ENCODE measurements at regions not wholly inside any gene's neighbourhood (a gene's known extent, or its start where the extent isn't known, plus 50 kb on each side); places are given as distances from the start of the nearest gene placed in this dataset.

DNA sequence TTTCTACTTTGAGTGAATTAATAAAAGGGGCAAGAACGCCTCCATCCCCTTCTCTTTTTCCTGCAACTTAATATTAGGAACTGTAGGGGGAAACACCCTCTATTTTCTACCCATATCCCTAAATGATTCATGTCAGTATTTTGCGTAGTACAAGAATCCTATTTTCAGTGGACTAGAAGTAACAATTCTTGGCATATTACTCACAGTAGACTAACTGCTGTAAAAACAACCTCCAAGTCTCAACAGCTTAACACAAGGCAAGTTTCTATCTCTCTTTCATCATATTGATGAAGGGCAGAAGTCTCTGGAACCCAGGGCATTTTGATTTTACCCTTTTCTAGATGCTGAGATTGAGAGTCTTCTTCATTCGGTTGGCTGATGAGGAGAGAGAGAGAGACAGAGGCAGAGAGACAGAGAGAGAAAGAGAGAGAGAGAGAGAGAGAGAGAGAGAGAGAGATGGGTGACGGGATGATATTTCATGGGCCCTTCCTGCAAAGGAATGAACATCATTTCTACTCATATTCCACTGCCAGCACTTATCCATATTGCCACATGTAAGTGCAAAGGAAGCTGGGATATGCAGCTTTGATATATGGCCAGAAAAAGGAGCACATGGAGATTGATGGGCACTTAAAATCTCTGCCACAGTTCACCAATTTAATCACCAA is 481.6 kb downstream of the LPIN1 start:
- TF ChIP-seq SUZ12 (IDR thresholded peaks at IDR 0.05; ENCODE audit: extremely low read depth, insufficient read depth, insufficient read length): no peak
- TF ChIP-seq YY1 (IDR thresholded peaks at IDR 0.05; ENCODE audit: insufficient read depth, insufficient read length): no peak
